Lower leg skin (tissue), 3 donors: ENCODE measurements at regions not wholly inside any gene's neighbourhood (a gene's known extent, or its start where the extent isn't known, plus 50 kb on each side); places are given as distances from the start of the nearest gene placed in this dataset.

Experiments used
- POLR2A ChIP-seq, 2 donors: fragments of 450-650 bp; IDR thresholded peaks; one replicate each; pipeline ENCODE4 v1.6.1; 2016 to 2017; ENCODE audit warnings: antibody characterized with exemption in 2 of 2, mild to moderate bottlenecking in 1 of 2, moderate library complexity in 1 of 2
- TF ChIP-seq, protein P1 (sequence below), 3 donors: fragments of 450-650 bp; IDR thresholded peaks; one replicate each; pipeline ENCODE4 v1.5.1; 2016; ENCODE audit warnings: antibody characterized with exemption in 3 of 3, mild to moderate bottlenecking in 3 of 3, moderate library complexity in 2 of 3

DNA sequence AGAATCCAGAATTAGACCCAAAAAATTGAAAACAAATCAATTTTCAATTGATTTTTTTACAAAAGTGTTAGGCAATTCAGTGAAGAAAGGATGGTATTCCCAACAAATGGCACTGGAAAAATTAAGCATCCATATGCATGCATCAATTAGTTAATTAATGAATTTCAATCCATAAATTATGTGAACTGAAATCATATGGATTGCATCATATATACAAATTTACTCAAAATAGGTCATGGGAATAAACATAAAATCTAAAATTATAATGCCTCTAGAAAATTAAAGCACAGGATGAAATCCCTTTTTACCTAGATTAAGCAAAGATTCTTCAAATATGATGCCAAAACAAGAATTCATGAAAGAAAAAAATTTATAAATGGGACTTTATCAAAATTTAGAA, 213.9 kb upstream of the KLHL29 start:
- TF ChIP-seq, protein P1, sequence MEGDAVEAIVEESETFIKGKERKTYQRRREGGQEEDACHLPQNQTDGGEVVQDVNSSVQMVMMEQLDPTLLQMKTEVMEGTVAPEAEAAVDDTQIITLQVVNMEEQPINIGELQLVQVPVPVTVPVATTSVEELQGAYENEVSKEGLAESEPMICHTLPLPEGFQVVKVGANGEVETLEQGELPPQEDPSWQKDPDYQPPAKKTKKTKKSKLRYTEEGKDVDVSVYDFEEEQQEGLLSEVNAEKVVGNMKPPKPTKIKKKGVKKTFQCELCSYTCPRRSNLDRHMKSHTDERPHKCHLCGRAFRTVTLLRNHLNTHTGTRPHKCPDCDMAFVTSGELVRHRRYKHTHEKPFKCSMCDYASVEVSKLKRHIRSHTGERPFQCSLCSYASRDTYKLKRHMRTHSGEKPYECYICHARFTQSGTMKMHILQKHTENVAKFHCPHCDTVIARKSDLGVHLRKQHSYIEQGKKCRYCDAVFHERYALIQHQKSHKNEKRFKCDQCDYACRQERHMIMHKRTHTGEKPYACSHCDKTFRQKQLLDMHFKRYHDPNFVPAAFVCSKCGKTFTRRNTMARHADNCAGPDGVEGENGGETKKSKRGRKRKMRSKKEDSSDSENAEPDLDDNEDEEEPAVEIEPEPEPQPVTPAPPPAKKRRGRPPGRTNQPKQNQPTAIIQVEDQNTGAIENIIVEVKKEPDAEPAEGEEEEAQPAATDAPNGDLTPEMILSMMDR (IDR thresholded peaks at IDR 0.05) = no peak
- TF ChIP-seq POLR2A (IDR thresholded peaks at IDR 0.05) = no peak
